ENCODE measurements at regions not wholly inside any gene's neighbourhood (a gene's known extent, or its start where the extent isn't known, plus 50 kb on each side); places are given as distances from the start of the nearest gene placed in this dataset.

DNA sequence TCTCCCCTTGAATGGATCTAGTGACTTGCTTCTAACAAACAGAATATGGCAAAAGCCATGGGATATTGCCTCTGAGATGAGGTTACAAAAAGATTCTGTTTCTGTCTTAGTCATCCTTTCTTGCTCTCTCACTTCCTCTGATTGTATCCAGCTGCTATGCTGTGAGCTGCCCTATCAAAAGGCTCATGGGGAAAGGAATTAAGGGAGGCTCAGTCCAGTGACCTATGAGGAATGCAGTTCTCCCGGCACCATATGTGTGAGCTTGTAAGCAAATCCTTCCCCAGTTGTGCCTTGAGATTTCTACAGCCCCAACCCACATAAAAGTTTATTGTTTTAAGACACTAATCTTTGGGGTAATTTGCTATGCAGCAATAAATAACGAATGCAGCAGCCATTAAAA is 183.1 kb downstream of the KLHL28 start:
- Histone ChIP-seq H3K4me1 (ENCODE audit: control insufficient read depth in 4 of 4, insufficient read depth in 4 of 4, low read length in 3 of 4) (no peaks in the 10 kb centered on the region), H3K27me3 (ENCODE audit: control insufficient read depth in 4 of 4, insufficient read depth in 4 of 4, low read length in 3 of 4) (no peaks in the 10 kb centered on the region), H3K27ac (ENCODE audit: low read depth in 1 of 2, low read length in 2 of 2) (no peak overlapping the region), H3K9me3 (ENCODE audit: control insufficient read depth in 4 of 4, low read length in 3 of 4) (no peaks in the 10 kb centered on the region), H3K4me3 (ENCODE audit: low read depth in 1 of 3, low read length in 3 of 3) (no peak overlapping the region), H3K36me3 (ENCODE audit: control insufficient read depth in 4 of 4, insufficient read depth in 3 of 4, low read depth in 1 of 4, low read length in 3 of 4) (no peaks in the 10 kb centered on the region), H3K9ac (ENCODE audit: low read depth in 1 of 2, low read length in 2 of 2) (no peak overlapping the region)
- no peak for TF ChIP-seq TAF1 (conservative IDR thresholded peaks at IDR 0.05)
- TF ChIP-seq, protein P1, sequence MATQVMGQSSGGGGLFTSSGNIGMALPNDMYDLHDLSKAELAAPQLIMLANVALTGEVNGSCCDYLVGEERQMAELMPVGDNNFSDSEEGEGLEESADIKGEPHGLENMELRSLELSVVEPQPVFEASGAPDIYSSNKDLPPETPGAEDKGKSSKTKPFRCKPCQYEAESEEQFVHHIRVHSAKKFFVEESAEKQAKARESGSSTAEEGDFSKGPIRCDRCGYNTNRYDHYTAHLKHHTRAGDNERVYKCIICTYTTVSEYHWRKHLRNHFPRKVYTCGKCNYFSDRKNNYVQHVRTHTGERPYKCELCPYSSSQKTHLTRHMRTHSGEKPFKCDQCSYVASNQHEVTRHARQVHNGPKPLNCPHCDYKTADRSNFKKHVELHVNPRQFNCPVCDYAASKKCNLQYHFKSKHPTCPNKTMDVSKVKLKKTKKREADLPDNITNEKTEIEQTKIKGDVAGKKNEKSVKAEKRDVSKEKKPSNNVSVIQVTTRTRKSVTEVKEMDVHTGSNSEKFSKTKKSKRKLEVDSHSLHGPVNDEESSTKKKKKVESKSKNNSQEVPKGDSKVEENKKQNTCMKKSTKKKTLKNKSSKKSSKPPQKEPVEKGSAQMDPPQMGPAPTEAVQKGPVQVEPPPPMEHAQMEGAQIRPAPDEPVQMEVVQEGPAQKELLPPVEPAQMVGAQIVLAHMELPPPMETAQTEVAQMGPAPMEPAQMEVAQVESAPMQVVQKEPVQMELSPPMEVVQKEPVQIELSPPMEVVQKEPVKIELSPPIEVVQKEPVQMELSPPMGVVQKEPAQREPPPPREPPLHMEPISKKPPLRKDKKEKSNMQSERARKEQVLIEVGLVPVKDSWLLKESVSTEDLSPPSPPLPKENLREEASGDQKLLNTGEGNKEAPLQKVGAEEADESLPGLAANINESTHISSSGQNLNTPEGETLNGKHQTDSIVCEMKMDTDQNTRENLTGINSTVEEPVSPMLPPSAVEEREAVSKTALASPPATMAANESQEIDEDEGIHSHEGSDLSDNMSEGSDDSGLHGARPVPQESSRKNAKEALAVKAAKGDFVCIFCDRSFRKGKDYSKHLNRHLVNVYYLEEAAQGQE (IDR thresholded peaks at IDR 0.05) = no peak
- TF ChIP-seq, protein P2, sequence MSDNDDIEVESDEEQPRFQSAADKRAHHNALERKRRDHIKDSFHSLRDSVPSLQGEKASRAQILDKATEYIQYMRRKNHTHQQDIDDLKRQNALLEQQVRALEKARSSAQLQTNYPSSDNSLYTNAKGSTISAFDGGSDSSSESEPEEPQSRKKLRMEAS (IDR thresholded peaks at IDR 0.05) = no peak
- no peak for TF ChIP-seq YY1 (IDR thresholded peaks at IDR 0.05)
- no peak for TF ChIP-seq JUND (IDR thresholded peaks at IDR 0.05)
- no peak for TF ChIP-seq RAD21 (IDR thresholded peaks at IDR 0.05)
- TF ChIP-seq GABPA (IDR thresholded peaks at IDR 0.05 in 1 of 2, conservative IDR thresholded peaks at IDR 0.05 in 1 of 2) = no peak
- TF ChIP-seq HNF4G (IDR thresholded peaks at IDR 0.05) = no peak
- no peak for TF ChIP-seq EGR1 (IDR thresholded peaks at IDR 0.05; ENCODE audit: low read depth in 2 of 2)
- TF ChIP-seq FOXA2 (IDR thresholded peaks at IDR 0.05) = no peak
- no peak for DNase-seq (ENCODE audit: low spot score)
- WGBS = 48% methylated on average over 2 of the region's 2 CpGs

DNA sequence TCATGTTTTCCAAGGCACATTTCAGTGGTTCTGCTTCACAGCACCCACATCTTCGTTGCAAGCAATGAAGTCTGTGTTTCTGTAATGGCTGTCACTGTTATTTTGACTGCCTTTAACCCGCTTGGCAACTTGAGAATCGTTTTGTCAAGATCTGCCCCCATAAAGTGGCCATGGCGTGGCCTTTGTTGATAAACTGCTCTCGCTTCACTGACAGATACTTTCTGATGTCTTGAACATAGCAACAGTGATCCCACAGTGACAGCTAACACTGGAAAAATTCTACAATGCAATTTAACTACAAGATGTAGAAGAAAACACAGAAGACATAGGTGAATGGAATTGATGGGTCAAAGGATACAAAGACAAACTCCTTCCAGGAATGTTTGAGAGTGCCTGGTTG is 184.2 kb downstream of the KLHL28 start:
- H3K27me3 ChIP-seq (ENCODE audit: control insufficient read depth in 4 of 4, insufficient read depth in 4 of 4, low read length in 3 of 4) = no peaks in the 10 kb centered on the region
- H3K9ac ChIP-seq (ENCODE audit: low read depth in 1 of 2, low read length in 2 of 2) = no peak overlapping the region
- no peaks in the 10 kb centered on the region for H3K4me1 ChIP-seq (ENCODE audit: control insufficient read depth in 4 of 4, insufficient read depth in 4 of 4, low read length in 3 of 4)
- H3K9me3 ChIP-seq (ENCODE audit: control insufficient read depth in 4 of 4, low read length in 3 of 4) = no peaks in the 10 kb centered on the region
- no peak for DNase-seq (ENCODE audit: low spot score)
- H3K4me3 ChIP-seq (ENCODE audit: low read depth in 1 of 3, low read length in 3 of 3) = no peak overlapping the region
- H3K27ac ChIP-seq (ENCODE audit: low read depth in 1 of 2, low read length in 2 of 2) = no peak overlapping the region
- H3K36me3 ChIP-seq (ENCODE audit: control insufficient read depth in 4 of 4, insufficient read depth in 3 of 4, low read depth in 1 of 4, low read length in 3 of 4) = no peaks in the 10 kb centered on the region
- no peak for TF ChIP-seq EGR1 (IDR thresholded peaks at IDR 0.05; ENCODE audit: low read depth in 2 of 2)
- 81% methylated on average over 5 of the region's 5 CpGs for WGBS

DNA sequence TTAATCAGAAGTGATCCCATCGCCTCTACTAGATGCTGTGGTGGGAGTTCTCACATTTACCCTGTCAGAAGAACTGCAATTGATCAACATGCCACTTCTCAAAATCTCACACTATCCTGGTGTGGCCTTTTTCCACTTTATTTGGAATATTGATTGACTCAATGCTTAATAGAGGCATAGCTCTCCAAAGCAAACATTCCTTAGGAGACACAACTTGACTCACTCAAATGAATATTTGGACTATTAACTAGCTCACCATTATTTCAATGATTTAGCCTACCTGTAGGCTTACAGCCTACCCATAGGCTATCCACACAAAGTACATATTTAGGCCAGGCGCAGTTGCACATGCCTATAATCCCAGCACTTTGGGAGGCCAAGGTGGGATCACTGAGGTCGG is 186.5 kb downstream of the KLHL28 start:
- Histone ChIP-seq H3K36me3 (ENCODE audit: control insufficient read depth in 4 of 4, insufficient read depth in 3 of 4, low read depth in 1 of 4, low read length in 3 of 4) (no peaks in the 10 kb centered on the region), H3K9ac (ENCODE audit: low read depth in 1 of 2, low read length in 2 of 2) (no peak overlapping the region), H3K27me3 (ENCODE audit: control insufficient read depth in 4 of 4, insufficient read depth in 4 of 4, low read length in 3 of 4) (peaks cover 0 to 3% (median 0%) of the 10 kb centered on the region in 4 donors), H3K27ac (ENCODE audit: low read depth in 1 of 2, low read length in 2 of 2) (no peak overlapping the region), H3K9me3 (ENCODE audit: control insufficient read depth in 4 of 4, low read length in 3 of 4) (no peaks in the 10 kb centered on the region), H3K4me1 (ENCODE audit: control insufficient read depth in 4 of 4, insufficient read depth in 4 of 4, low read length in 3 of 4) (no peaks in the 10 kb centered on the region), H3K4me3 (ENCODE audit: low read depth in 1 of 3, low read length in 3 of 3) (no peak overlapping the region)
- no peak for DNase-seq (ENCODE audit: low spot score)
- WGBS = 86% methylated on average over 3 of the region's 3 CpGs
- no peak for TF ChIP-seq FOXA1 (IDR thresholded peaks at IDR 0.05)
- TF ChIP-seq NR2F2 (IDR thresholded peaks at IDR 0.05) = no peak
- TF ChIP-seq, protein P3, sequence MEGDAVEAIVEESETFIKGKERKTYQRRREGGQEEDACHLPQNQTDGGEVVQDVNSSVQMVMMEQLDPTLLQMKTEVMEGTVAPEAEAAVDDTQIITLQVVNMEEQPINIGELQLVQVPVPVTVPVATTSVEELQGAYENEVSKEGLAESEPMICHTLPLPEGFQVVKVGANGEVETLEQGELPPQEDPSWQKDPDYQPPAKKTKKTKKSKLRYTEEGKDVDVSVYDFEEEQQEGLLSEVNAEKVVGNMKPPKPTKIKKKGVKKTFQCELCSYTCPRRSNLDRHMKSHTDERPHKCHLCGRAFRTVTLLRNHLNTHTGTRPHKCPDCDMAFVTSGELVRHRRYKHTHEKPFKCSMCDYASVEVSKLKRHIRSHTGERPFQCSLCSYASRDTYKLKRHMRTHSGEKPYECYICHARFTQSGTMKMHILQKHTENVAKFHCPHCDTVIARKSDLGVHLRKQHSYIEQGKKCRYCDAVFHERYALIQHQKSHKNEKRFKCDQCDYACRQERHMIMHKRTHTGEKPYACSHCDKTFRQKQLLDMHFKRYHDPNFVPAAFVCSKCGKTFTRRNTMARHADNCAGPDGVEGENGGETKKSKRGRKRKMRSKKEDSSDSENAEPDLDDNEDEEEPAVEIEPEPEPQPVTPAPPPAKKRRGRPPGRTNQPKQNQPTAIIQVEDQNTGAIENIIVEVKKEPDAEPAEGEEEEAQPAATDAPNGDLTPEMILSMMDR (IDR thresholded peaks at IDR 0.05; ENCODE audit: low read depth, low read length, missing input control) = no peak
- TF ChIP-seq JUND (IDR thresholded peaks at IDR 0.05) = no peak
- TF ChIP-seq HNF4G (IDR thresholded peaks at IDR 0.05) = no peak
- TF ChIP-seq GABPA (IDR thresholded peaks at IDR 0.05 in 1 of 2, conservative IDR thresholded peaks at IDR 0.05 in 1 of 2) = no peak
- TF ChIP-seq, protein P4, sequence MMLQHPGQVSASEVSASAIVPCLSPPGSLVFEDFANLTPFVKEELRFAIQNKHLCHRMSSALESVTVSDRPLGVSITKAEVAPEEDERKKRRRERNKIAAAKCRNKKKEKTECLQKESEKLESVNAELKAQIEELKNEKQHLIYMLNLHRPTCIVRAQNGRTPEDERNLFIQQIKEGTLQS (IDR thresholded peaks at IDR 0.05) = no peak
- TF ChIP-seq SP1 (IDR thresholded peaks at IDR 0.05) = no peak
- TF ChIP-seq, protein P5, sequence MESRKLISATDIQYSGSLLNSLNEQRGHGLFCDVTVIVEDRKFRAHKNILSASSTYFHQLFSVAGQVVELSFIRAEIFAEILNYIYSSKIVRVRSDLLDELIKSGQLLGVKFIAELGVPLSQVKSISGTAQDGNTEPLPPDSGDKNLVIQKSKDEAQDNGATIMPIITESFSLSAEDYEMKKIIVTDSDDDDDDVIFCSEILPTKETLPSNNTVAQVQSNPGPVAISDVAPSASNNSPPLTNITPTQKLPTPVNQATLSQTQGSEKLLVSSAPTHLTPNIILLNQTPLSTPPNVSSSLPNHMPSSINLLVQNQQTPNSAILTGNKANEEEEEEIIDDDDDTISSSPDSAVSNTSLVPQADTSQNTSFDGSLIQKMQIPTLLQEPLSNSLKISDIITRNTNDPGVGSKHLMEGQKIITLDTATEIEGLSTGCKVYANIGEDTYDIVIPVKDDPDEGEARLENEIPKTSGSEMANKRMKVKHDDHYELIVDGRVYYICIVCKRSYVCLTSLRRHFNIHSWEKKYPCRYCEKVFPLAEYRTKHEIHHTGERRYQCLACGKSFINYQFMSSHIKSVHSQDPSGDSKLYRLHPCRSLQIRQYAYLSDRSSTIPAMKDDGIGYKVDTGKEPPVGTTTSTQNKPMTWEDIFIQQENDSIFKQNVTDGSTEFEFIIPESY (IDR thresholded peaks at IDR 0.05) = no peak
- no peak for TF ChIP-seq FOXA2 (IDR thresholded peaks at IDR 0.05)
- TF ChIP-seq YY1 (IDR thresholded peaks at IDR 0.05) = no peak
- TF ChIP-seq RXRA (IDR thresholded peaks at IDR 0.05) = no peak
- TF ChIP-seq RAD21 (IDR thresholded peaks at IDR 0.05) = no peak
- no peak for TF ChIP-seq TAF1 (conservative IDR thresholded peaks at IDR 0.05)
- TF ChIP-seq HNF4A (conservative IDR thresholded peaks at IDR 0.05) = no peak
